ENCODE measurements at regions not wholly inside any gene's neighbourhood (a gene's known extent, or its start where the extent isn't known, plus 50 kb on each side); places are given as distances from the start of the nearest gene placed in this dataset.

DNA sequence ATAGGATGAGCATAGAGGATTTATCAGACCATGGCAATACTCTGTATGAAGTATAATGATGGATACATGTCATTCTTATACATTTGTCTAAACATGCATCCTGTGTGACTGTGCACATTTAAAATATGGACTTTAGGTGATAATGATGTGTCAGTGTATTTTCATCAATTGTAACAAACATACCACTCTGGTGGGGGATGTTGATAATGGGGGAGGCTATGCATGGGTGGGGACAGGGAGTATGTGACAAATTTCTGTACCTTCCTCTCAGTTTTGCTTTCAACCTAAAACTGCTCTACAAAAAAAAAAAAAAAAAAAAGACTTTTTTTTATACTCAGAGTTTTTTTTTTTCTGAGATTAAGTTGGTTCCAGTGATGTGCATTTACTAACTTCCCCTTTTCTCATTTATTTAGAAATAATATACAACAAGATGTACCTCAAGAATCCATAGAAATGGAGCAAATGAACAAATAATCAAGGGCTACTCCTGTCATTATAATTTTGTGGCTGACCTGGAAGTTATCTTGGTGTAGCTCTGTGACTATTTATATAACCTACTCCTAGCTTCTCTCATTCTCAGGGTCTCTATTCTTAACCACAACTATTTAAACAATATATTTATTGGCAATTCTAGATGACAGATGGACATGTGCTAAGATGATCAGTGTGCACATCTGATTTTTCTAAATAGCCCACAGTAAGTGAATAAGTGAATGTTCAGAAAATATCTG lies 108.9 kb upstream of the ITGA4 start:
- DNase-seq (ENCODE audit: low read depth): no peak

DNA sequence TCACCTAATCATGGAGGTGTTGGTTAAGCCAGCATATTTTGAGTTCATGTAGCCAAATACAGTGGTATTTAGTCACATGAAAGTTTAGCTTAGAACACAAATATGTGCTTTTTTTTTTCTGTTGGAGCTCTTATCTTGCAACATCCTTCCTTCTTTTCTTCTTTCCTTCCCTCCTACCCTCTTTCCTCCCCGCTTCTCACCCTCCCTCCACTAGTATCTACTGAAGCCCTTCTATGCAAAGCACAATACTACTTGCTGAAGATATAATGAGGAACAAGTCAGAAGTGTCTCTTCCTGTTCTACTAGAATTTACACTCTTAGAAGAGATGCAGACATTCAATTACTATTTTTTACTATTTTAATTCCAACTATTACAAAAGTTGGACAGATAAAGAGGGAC lies 105.0 kb upstream of the ITGA4 start:
- DNase-seq (ENCODE audit: low read depth): no peak

DNA sequence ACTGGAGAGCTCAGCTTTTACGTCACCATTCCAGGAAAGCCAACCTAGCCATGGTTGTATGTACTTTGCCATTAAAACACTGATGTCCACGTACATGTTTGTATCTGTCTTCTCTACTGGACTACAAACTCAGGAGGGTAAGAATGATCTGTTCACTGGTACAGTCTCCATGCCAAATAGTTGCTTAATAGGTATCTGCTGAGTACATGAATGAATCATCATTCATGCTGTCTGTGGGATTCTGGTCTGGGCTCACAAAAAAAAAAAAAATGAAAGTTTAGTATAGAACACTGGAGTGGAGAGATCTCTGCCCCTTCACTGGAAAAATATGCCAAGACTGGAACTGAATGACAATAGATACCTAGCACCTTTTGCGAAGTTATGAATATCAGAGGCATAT lies 102.6 kb upstream of the ITGA4 start:
- no peak for DNase-seq (ENCODE audit: low read depth)

DNA sequence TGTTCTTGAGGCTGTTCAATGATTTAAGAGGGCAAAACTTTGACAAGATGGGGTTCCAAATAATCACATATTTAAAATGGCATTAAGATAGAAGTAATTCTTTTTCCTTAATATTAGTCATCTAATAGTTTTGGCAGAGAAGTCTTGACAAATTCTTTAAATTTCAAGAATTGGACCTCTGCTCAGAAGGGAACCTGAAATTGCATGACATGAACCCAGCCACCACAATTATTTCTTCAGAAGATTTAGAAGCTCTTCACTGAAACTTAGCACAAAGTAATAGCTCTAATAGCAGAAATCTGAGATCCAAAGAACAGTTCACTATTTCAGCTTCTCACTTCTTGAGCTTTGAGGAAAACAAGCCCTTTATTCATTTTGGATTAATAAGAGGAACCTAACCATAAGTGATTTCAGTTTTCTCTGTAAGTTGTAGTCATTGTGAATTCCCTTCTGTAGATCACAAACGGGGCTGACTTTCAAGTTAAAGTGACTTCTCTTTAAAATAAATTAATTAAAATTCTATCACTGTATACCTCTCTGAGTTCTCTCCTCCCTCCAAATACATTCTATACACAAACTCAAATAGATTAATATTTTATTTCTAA lies 100.6 kb upstream of the ITGA4 start:
- no peak for DNase-seq (ENCODE audit: low read depth)

DNA sequence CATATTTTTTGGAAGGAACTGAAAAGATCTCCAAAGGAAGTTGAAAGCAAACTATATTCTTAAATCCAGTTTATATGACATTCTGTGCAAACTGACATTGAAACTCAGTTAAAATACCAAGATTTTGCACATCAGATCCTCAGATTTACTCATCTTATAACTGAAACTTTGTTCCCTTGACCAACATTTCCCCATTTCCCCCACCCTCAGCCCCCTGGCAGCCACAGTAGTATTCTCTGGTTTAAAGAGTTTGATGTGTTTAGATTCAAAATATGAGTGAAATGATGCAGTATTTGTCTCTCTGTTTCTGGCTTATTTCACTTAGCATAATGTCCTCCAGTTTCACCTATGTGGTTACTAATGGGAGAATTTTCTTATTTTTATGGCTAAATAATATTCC lies 99.2 kb upstream of the ITGA4 start:
- no peak for DNase-seq (ENCODE audit: low read depth)

DNA sequence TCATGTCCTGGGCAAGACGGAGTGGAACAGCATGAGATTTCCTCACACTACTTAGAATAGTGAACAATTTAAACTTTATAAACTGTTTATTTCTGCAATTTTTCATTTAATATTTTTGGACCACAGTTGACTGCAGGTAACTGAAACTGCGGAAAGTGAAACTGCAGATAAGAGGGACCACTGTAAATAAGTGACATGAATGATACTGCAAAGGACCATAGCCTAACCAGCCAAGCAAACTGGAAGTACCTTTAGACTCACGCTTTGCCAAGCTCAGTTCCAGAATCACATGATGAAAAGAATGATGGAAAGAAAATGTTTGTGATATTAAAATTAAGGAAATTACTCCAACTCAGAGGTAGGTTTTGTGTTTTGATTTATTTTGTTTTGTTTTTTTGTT lies 94.6 kb upstream of the ITGA4 start:
- DNase-seq (ENCODE audit: low read depth): no peak

DNA sequence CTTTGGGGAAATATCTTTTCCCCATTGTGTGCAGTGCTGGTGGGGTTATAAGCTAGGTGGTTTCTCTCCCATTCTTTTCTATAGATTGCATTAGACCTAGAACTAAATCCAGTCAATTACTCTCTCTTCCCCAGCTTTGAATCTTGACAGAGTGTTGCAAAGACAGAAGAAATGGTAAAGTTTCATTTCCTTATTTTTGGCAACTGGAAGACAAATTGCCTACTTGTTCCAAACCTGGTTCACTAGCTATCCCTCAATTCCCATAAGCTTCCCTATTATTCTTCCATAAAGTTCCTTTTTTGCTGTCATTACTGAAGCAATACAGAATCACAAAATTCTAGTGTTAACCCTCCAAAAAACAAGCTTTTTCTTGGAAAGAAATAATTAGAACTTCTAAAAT lies 94.0 kb upstream of the ITGA4 start:
- DNase-seq (ENCODE audit: low read depth): no peak

DNA sequence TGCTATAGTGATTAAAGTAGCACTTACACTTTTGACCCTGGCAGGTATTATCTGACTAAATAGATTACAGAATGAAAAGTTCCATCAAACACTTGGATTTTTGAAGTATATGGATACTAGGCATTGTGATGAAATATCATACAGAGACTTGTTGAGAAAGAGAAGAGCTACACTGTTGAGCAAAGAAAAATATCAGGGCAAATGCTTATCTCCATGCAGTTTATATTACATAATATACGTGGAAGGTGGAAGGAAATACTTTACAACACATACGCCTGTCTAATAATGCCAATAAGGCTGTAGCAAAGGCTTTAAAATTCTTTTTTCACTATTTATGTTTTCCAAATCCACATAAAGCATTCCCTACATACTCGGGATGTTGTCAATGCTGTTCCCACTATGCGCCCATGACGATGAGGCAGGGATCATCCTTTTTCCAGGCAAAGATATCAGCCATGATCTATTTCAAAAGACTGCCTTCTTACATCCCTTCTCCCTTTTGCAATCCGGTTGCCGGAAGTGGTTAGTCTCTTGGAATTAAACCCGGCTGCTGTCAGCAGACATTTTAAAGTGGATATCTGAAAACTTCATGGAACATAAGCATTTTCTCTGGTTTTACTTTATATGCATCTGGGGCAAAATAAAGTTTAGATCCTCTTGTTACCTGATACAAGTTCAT lies 92.6 kb upstream of the ITGA4 start:
- no peak for DNase-seq (ENCODE audit: low read depth)

DNA sequence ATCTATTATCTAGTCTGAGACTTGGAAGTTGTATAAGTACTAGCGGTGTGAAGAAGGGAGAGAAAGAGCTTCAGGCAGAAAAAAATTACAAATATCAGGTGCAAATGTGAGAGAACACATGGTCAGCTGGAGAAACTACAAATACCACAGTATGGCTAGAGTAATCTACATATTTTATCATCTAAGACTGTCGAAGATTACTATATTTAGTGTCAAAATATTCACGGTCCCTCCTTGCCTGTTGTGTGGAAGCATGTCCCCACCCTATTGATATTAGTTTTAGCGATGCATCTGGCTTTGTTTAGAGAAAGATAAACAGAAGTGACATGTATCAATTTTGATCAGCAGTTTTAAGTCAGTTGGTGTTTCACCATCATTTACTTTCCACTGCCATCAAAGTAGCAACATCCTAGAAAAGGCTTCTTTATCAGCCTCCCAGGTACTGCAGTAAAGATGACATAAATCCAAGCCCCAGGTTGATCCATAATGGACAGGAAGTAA lies 90.5 kb upstream of the ITGA4 start:
- DNase-seq (ENCODE audit: low read depth): no peak

DNA sequence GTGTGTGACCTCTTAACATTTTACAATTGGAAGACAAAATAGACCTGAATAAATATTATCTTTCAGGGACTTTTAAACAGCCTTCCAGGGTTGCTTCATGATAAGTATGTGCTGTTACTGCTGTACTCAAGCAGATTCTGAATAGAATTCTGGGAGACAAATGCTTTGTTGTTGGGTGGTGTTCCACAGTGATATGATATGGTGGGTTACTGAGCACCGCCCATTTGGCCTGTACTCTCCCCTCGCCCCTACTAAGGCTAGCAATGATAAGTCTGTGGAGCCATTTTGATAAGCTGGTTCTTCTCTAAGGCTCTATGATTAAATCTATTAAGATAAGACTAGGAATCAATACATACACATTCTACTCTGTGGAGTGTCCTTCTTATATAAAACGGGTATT lies 89.8 kb upstream of the ITGA4 start:
- DNase-seq (ENCODE audit: low read depth): no peak

DNA sequence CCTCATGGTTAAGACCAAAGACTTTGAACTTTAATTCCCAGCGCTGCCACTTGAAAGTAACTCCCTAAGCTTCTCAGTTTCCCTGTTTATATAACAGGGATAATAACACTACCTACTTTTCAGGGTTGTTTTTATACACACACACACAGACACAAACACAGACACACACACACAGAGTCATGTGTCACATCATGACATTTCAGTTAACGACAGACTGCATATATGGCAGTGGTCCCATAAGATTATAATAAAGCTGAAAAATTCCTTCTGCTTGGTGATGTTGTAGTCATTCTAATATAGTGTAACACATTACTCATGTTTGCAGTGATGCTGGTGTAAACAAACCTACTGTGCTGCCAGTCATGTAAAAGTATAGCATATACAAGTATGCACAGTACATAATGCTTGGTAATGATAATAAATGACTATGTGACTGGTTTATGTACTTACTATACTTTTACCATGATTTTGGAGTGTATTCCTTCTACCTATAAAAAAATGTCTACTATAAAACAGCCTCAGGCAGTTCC lies 89.2 kb upstream of the ITGA4 start:
- DNase-seq (ENCODE audit: low read depth): no peak

DNA sequence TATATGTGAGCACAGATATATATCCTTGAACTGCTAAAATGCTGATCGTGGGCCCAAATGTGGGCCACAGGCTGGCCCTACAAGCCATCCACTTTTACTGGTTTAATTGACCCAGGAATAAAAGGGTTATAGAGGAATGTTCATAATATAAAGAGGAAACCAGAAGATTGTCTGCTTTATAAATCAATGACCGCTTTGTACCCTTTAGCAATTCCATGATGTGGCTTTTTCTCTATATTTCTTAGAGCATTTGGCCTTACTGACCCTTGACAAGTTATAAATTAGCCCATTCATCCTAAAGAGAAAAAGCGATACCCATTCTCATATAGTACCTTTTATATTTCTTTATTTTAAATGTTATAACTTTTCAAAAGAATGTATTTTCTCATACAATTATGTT lies 87.1 kb upstream of the ITGA4 start:
- no peak for DNase-seq (ENCODE audit: low read depth)

DNA sequence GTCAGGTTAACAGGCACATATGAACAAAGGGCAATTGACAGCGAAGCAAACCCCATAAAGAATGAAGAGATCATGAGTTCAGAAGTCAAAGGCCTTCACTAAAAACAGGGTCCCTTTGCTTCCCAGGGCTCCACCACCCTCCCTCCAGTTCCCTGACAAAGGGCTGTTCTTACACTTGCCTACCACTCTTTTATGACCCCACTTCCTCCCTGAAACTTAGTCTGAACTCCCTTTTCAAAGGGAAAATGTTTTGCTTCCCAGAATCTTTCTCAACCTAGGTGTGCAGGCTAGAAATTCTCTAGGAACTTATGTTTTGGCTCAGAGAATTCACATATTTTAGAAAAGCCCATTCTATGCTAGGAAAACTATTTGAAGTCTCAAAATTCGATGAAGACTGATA lies 86.0 kb upstream of the ITGA4 start:
- no peak for DNase-seq (ENCODE audit: low read depth)

DNA sequence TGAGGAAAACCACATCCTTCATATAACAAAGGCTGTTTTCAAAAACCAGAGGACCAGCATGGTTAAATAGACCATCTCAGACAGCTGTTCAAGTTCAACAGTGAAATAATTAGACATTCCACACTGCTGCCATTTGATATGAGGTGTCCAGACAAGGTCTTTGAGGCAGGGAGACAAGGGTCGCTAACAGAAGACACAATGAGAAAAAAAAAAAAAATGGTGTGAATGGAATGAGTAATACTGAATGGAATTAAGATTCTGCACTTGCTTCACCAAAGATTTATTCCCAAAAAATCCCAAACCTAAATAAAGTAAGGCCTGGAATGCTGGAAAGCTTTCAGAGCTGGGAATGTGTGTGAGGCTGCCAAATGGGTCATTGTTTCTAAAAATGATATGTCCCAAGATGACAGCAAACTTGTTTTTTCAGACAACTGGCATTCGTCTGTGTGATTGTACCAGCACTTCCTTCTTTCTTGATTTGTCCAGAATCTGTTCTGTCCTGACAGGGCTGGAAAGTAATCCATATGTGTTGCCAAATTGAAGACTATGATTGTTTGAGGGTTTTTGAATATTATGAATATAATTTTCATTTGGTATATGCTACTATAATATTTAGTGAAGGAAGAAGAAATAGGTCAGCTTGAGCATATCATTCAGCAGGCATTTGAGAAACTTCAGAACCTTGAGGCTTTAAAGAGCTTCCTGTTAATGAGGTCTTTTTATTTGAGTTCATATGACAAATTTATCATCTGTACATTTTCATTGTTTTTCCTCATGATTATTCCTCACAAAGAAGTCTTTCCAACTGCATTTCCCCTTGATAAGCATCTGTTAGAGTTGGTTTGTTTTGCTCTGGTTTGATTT lies 85.2 kb upstream of the ITGA4 start:
- no peak for DNase-seq (ENCODE audit: low read depth)

DNA sequence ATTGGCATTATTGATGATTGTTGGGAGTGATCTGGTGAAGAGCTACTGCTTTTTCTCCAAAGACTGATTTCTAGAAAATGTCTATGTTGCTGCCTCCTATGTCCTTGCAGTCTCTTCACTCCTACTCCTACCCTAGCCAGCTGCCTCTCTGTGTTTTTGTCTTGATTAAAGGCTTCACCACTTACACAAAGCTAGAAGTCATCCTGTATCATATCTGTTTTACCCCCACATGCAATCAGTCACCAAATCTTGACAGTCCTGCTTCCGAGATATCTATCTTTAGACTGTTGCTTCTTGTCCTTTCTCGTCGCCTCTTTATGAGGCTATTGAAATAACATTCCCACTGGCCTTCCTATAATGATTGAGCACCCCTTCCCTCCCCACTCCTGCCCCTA lies 84.5 kb upstream of the ITGA4 start:
- no peak for DNase-seq (ENCODE audit: low read depth)

DNA sequence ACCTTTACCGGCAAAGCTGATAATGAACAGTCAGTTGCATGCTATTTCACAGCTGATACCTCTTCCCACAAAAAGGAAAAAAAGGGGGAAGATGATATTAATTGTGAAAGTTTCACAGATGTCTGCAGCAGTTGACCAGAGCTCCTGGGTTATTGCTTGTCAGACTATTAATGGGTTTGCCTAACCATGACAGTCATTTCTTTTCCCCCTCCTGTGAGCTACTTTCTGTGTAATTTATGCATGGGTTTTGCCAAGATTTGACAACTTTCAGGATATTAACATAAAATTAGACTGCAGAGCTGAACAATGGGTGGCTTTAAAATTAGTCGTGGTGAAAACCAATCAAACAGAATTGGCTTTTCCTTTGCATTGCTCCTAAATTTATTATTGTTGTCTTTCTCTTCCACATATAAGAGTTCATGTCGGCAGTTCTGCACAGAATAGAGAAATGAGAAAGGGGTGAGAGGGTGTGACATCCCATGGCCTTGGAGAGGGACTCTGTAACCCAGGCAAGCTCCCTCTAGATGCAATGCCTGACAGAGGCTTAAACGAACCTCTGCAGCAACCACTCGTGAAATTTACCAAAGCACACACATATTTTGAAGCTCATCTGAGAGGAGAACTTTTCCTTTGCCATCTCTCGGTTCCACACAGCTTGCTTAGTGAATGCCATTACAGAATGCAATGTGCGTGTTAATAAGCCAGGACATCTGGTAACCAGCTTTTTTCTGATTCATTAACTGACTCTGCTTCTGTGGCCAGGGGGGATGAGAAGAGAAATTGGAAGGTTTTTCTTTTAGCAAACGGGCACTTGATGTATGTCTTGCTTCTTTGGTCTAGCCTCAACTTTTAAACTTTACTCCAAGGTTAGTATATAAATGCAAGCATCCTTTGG lies 82.2 kb upstream of the ITGA4 start:
- DNase-seq (ENCODE audit: low read depth): no peak

DNA sequence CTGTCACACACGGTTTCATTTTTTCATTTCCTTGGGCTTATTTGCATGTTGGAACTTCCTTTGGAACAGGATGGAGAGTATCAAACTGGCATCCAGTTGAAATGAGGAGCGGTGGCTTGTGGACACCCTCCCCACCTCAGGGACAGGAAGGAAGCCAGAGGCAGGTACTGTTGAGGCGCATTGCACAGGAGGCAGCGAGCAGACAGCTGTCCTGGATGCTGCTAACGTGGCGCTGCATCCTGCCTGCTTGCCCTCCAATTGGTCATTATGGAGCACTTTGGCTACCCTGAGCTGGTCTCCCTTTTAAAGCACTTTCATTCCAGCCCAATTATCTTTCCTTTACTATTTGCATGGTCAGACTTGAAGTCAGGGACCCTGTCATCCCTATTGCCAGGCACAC lies 80.7 kb upstream of the ITGA4 start:
- no peak for DNase-seq (ENCODE audit: low read depth)

DNA sequence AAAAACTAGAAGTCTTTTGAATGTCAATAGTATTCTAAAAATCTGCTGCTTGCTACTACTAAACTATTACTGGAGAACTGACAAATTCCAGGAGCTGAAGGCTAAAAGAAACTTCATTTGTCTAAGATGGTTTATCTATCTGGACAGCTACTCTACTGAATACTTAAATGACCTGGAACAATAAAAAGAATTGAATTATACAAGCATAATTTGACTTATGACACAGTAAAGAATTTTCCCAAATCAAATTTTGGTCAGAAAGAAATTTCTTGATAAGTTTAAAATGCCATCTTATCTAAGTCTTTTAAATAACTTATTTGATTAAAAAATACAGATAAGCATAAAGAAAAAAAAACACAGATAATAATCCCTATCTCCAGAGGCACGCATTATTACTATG lies 80.2 kb upstream of the ITGA4 start:
- no peak for DNase-seq (ENCODE audit: low read depth)

DNA sequence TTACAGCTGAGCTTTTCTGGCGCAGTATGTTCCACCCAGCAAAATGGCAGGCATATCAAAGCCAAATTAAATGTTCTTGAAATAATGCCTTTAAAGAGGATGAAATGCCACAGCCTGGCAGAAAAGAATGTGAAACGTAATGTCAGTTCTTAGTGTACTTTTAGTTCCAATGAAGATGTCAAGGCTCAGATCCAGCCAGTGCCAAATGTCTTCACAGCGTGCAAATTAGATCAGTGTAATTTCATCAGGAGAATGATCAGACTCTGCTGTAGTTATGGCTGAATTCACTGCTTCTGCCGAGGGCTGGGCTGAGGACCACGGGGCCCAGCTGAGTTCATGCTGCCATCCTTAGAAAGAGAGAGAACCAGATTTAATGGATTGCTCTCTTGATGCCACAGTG lies 78.7 kb upstream of the ITGA4 start:
- no peak for DNase-seq (ENCODE audit: low read depth)

DNA sequence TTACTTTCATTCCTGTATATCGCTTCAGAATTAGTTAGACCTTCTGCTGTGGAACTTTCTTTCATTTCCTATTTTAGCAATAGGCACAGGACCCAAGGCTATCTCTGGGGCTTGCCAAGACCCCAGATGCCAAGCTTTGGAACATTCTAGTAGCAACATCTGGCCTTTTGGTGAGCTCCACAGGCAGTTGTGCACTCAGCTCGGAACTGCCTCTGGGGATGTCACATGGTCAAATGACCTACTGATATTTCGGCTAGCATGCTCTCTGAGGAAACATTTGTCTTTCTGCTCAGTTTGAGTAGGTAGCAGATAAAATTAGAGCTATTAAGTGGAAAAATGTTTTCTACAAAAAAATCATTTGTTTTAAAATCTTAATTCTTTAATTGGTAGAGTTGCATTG lies 76.6 kb upstream of the ITGA4 start:
- no peak for DNase-seq (ENCODE audit: low read depth)

DNA sequence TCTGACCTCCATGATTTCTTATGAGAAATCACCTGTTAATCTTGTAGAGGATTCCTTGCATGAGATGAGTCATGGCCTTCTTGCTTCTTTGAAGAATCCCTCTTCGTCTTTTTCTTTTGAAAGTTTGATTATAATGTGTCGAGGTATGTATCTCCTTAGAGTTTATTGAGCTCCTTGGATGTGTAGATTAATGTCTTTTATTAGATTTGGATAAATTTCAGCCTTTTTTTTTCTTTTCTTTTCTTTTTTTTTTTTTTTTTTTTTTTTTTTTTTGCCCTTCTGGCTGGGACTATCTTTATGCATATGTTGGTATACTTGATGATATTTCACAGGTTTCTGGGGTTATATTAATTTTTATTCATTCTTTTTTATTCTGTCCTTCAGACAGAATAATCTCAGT lies 72.3 kb upstream of the ITGA4 start:
- no peak for DNase-seq (ENCODE audit: low read depth)

Data from activated gamma-delta T cell treated with anti-CD3 and anti-CD28 coated beads, Interleukin-2, amount 50 U/mL, for 16 hours (primary cell).